Ureter (tissue), 1 donor: ENCODE measurements at regions not wholly inside any gene's neighbourhood (a gene's known extent, or its start where the extent isn't known, plus 50 kb on each side); places are given as distances from the start of the nearest gene placed in this dataset.

Experiments
- DNase-seq: peaks from one replicate; pipeline ENCODE4 v3.0.0-alpha.2; 2020; ENCODE audit warnings: low spot score
- donor health status: DM: yes; HTN: yes; CAD: no.

GRCh38 chr14:95466506-95466905, 49.9 kb downstream of the SYNE3 start:
- no peak for DNase-seq

- no peak for DNase-seq
Observed at GRCh38 chr14:95465936-95466335, 50.5 kb downstream of the SYNE3 start.

GRCh38 chr14:95465358-95465757, 51.1 kb downstream of the SYNE3 start:
- DNase-seq: no peak

DNA sequence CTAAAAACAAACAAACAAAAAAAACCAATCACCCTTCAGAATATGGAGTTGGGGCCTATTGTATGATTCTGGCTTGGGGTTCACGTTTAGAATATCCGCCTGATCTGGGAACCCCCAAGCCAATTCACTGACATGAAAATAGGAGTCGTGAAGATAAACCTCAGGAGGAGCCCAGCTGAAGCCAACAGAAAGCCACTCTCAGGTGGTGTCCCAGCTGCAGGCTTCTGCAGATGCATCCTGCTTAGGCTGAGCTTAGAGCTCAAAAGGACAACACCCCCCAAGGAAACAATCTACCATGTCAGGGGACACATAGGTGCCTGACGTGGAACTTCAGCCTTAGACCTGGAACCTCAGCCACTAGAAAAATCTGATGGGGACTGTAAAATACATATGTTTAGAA, 51.9 kb downstream of the SYNE3 start:
- no peak for DNase-seq

GRCh38 chr14:95464103-95464502, 52.3 kb downstream of the SYNE3 start:
- no peak for DNase-seq

DNA sequence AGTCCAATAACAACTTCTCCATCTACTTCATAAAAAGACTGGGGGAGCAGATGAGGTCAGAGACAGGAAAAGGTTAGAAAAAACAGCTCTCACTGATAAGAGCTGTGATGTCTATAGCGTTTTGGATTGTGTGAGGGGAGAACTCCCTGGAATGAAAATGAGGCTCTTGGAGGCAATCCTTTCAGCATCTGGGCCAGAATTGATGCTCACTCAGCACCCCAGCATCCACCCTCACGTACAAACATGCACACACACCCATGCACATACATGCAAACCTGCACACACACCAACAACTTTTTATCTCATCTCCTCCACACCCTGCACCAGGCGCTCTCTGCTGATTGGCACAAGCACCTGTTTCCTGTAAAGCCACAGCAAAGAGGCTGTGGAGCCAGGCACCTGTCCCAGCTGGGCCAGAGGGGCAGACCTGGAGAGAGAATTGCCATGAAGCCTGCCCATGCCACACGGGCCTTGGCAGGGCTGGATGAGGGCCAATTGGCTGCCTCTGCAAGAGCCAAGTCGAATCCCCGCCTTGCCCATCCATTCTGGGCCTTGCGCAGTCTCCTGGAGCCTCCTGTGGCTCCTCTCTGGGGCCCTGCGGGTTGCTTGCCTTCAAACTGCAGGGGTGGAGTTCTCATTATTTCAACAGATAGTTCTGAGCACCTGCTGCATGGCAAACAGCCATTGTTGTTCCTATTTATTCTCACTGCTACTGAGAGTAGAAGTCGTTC, 53.1 kb downstream of the SYNE3 start:
- DNase-seq: no peak

- DNase-seq: no peak
Observed at GRCh38 chr14:95462491-95462890, 54.0 kb downstream of the SYNE3 start.

DNA sequence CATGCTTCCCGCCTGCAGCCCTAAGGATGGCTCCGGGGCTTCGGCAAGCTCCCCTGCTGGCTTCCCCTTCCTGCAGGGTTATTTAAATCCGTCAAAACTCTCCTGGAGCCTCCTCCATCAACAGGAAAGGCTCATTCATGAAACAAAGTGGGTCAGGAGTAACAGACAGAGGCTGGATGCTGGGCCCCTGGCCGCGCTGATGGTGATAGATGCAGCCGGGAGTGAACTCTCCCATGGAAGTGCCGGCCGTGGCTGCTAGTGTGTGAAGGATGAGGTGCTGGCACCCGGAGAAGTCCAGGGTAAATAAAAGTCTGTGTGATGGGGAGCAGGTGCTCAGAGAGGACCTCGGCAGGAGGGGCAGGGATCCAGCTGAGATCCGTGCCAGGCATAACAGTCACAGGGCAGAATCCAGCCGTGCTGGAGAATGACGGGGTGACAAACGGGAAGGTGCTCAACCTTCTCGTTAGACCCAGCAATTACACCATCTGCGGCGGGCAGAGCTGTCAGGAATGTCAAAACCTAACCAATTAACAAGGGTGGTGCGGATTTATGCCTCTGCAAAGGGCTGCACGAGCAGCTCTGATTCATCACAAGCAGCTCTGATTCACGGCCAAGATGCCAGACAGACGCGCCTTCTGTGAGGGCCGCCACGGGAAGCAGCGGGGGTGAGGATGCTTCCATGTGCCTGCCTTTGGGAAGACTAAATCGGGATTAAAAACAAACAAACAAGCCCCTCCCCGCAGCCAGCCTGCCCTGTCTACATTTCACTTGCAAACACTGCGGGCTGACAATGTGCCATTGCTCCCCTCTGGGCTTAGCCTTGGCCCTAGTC, 55.6 kb downstream of the SYNE3 start:
- no peak for DNase-seq

GRCh38 chr14:95458906-95459305, 57.5 kb downstream of the SYNE3 start:
- no peak for DNase-seq

DNA sequence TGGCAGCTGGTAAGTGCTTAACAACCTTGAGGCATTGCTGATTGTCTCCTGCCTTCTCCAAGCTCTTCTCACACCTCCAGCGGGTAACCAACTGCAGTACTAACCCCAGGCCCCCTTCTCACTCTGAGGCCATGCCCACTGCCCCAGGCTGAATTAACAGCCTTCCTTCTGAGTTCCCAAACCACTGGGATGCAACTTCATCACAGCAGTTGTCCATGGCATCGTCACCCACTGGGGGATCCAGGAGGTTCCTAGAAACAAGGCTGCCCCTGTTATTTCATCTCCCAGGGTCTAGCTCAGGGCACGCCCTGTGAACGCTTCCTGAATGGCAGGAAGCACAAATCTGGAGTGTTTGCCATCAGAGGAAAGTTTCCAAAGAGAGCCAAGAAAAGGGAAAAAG, 58.0 kb downstream of the SYNE3 start:
- no peak for DNase-seq

DNA sequence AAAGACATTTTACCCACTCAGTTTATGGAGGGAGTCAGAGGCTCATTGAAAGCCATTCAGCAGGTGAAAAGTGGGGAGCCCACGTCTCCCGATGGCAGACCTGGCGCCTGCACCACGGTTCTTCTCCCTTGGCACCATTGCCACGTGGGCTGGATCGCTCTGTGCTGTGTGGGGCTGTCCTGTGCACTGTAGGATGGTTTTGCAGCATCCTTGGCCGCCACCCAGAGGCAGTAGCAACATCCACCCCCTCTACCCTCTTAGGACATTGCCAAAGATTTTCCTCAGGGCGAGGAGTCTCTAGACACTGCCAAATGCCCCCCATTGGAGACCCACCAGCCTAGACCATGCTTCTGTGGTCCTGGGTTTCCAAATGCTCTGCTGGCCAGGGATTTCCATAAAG, 60.2 kb downstream of the SYNE3 start:
- no peak for DNase-seq

GRCh38 chr14:95455246-95455645, 61.2 kb downstream of the SYNE3 start:
- no peak for DNase-seq

DNA sequence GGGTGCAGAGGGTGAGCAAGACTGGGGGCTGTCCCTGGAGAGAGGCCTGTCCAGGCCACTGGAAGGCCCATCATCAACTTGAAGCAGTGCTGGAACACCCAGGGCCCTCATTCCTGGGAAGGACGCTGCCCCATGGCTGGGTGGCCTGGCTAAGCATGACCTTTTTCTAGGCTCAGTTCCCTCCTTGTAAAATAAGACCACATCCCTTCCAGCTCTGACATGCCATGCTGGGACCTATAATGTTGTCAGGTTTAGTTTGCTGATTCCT, 62.8 kb downstream of the SYNE3 start:
- no peak for DNase-seq

DNA sequence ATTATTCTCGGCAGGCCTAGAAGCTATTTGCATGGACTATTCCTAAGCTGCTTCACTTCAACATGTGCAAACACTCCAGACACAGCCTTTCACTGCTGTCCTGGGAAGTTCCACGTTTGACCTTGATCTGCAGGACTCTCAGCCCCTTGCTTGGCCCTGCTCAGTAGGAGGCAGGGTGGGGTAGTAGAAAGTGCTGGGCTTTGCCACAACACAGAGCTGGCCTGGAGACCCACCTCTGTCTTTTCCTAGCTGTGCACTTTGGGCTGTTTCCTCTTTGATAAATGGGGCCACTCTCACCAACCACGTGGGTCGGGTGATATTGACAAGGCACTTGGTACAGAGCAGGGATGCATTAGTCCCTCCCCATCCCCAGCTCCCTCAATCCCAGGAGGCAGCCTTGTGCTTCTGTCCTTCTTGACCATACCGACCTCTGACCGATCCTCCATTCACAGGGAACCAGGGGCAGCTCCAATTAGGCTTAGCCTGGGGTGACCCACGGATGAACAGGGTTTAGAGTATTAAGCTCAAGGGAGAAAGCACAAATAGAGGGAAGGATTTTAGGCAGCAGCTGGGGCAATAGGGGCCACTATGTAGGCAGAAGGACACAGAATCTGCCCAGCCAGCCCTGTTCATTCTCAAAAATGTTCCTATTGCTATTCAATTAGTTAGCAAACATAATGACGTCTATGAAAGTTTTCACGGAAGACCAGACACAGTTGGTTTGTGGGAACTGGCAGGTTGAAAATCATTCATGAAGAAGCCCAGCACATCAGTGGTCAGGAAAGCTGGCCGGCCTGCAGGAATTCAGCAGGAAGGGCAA, 63.3 kb downstream of the SYNE3 start:
- DNase-seq: no peak

DNA sequence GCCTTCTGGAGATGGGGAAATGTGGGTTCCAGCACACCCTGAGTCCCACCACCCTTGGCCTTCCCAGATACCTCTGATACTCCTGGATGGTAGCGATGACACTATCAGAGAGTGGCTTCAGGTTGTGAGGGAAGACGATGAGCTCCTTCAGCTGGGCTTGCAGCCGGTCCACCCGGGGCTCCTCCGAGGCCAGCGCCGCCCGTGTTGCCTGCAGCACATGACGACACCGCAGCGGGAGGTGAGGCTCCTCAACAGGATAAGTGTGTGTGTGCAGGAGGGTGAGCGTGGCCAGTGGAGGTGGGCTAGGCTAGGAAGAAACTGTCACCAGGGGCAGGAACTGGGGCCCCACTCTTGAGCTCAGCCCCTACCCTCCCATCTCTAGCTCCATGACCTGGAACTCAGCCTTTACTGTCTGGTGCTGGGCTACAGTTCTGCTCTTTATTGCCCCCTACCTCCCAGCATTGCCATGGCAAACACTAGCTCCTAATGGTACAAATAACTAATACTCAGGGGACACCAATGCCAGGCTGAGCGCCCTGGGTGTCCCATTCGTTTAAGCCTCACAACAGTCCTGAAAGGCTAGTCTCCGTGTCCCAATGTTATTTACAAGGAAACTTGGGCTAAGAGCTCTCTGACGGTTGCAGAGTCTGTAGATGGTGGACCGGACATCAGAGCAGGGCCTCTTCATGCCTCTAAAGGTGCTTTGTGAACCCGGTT, 64.1 kb downstream of the SYNE3 start:
- DNase-seq: no peak

- DNase-seq: no peak
Observed at GRCh38 chr14:95449131-95449530, 67.3 kb downstream of the SYNE3 start.

GRCh38 chr14:95446470-95446869, 70.0 kb downstream of the SYNE3 start:
- no peak for DNase-seq

DNA sequence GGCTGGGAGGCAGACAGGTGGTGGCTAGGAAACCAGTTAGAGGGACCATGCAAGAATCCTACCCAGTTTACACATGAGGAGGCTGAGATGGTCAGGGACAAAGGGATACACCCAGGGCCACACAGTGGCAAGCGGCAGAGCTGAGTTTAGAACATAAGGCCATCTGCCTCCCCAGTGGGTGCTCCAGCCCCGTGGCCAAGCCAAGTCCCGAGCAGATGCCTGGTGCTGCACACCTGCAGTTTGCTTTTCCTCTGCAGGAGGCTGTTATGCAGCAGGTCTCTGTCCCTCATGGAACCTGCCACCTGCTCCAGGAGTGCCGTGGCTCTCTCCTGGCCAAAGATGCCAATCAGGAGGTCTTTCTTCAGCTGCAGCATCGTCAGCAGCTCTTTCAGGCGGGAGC, 70.8 kb downstream of the SYNE3 start:
- DNase-seq: no peak

DNA sequence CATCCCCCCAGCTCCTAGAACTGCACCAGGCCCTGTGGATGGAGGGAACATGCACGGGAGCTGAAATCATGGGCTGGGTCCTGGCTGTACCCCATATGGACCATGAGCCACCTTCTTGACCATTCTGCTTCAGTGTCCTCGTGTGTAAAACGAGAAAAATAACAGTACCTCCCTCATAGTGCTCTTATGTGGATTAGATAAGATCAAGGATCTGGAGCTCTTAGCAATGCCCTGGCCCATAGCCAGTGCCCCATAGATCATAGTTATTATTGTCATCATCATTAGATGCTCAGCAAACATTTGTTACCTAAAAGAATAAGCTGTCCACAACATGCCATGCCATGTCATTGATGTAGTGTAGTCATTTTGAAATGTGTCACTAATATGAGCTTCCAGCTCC, 71.3 kb downstream of the SYNE3 start:
- no peak for DNase-seq

- DNase-seq: no peak
Observed at GRCh38 chr14:95444132-95445129, 72.0 kb downstream of the SYNE3 start.

GRCh38 chr14:95442633-95443021, 73.8 kb downstream of the SYNE3 start:
- peak; percentile 81 for DNase-seq
